ENCODE measurements at regions not wholly inside any gene's neighbourhood (a gene's known extent, or its start where the extent isn't known, plus 50 kb on each side); places are given as distances from the start of the nearest gene placed in this dataset.

- no peak for TF ChIP-seq POLR2A (IDR thresholded peaks at IDR 0.05)
- no peak for TF ChIP-seq CTCF (IDR thresholded peaks at IDR 0.05)
- TF ChIP-seq POLR2AphosphoS5 (IDR thresholded peaks at IDR 0.05), result no peak
- H3K4me3 ChIP-seq, result no peak overlapping the region
- no peak for DNase-seq (ENCODE audit: low spot score)
These were observed 149.3 kb downstream of the IRF8 start for GRCh38 chr16:86048221-86048620.

GRCh38 chr16:86048882-86049585 is 150.1 kb downstream of the IRF8 start:
- intact Hi-C loops (cut with DNase I), result no loop called here
- no peak for DNase-seq (ENCODE audit: low spot score)
- Histone ChIP-seq H3K4me3 (no peak overlapping the region), H3K9me3 (no peaks in the 10 kb centered on the region), H3K27me3 (replicated peaks; ENCODE audit: insufficient read depth) (no peaks in the 10 kb centered on the region), H3K4me1 (replicated peaks) (no peaks in the 10 kb centered on the region), H3K27ac (no peak overlapping the region), H3K36me3 (no peaks in the 10 kb centered on the region)
- WGBS, result 75% methylated on average over 11 of the region's 11 CpGs
- TF ChIP-seq CTCF (IDR thresholded peaks at IDR 0.05) (no peak), POLR2AphosphoS5 (IDR thresholded peaks at IDR 0.05) (no peak), POLR2A (IDR thresholded peaks at IDR 0.05) (no peak)

More at GRCh38 chr16:86048221-86048620, 149.3 kb downstream of the IRF8 start:
- H3K9me3 ChIP-seq, result no peaks in the 10 kb centered on the region
- no peak overlapping the region for H3K27ac ChIP-seq
- WGBS, result 37% methylated on average over 11 of the region's 11 CpGs
- no peaks in the 10 kb centered on the region for H3K36me3 ChIP-seq
- intact Hi-C loops (cut with DNase I), result no loop called here
- H3K27me3 ChIP-seq (replicated peaks; ENCODE audit: insufficient read depth), result peaks cover 6% of the 10 kb centered on the region
- H3K4me1 ChIP-seq (replicated peaks), result no peaks in the 10 kb centered on the region

- no peaks in the 10 kb centered on the region for H3K4me1 ChIP-seq (replicated peaks)
- intact Hi-C loops (cut with DNase I), result no loop called here
- H3K9me3 ChIP-seq, result no peaks in the 10 kb centered on the region
- no peak overlapping the region for H3K4me3 ChIP-seq
- 91% methylated on average over 10 of the region's 10 CpGs for WGBS
- H3K36me3 ChIP-seq, result no peaks in the 10 kb centered on the region
- H3K27me3 ChIP-seq (replicated peaks; ENCODE audit: insufficient read depth), result no peaks in the 10 kb centered on the region
- TF ChIP-seq POLR2AphosphoS5 (IDR thresholded peaks at IDR 0.05) (no peak), POLR2A (IDR thresholded peaks at IDR 0.05) (no peak), CTCF (IDR thresholded peaks at IDR 0.05) (no peak)
- no peak overlapping the region for H3K27ac ChIP-seq
- DNase-seq (ENCODE audit: low spot score), result no peak
These were observed 150.7 kb downstream of the IRF8 start for GRCh38 chr16:86049641-86050040.

- no peaks in the 10 kb centered on the region for H3K4me1 ChIP-seq (replicated peaks)
- H3K4me3 ChIP-seq, result no peak overlapping the region
- no peak overlapping the region for H3K27ac ChIP-seq
- WGBS, result 92% methylated on average over 8 of the region's 8 CpGs
- H3K27me3 ChIP-seq (replicated peaks; ENCODE audit: insufficient read depth), result no peaks in the 10 kb centered on the region
- no peaks in the 10 kb centered on the region for H3K9me3 ChIP-seq
- TF ChIP-seq POLR2AphosphoS5 (IDR thresholded peaks at IDR 0.05) (no peak), CTCF (IDR thresholded peaks at IDR 0.05) (no peak), POLR2A (IDR thresholded peaks at IDR 0.05) (no peak)
- no peaks in the 10 kb centered on the region for H3K36me3 ChIP-seq
- DNase-seq (ENCODE audit: low spot score), result no peak
- intact Hi-C loops (cut with DNase I), result no loop called here
These were observed 151.1 kb downstream of the IRF8 start for GRCh38 chr16:86050111-86050510.
